Hepatocyte (in vitro differentiated cells): ENCODE measurements at regions not wholly inside any gene's neighbourhood (a gene's known extent, or its start where the extent isn't known, plus 50 kb on each side); places are given as distances from the start of the nearest gene placed in this dataset.

Experiments
- DNase-seq: peaks from one replicate; pipeline ENCODE4 v3.0.0-alpha.2; 2016; ENCODE audit warnings: low spot score
- H2AFZ ChIP-seq: fragments of 200-600 bp; sonication (generic); 2 replicates; pipeline ENCODE4 v1.6.0; 2016; ENCODE audit warnings: antibody characterized with exemption, mild to moderate bottlenecking
- H3K27ac ChIP-seq: fragments of 200-600 bp; sonication (generic); 2 replicates; pipeline ENCODE4 v1.5.1; 2016; ENCODE audit warnings: mild to moderate bottlenecking
- H3K27me3 ChIP-seq: fragments of 200-600 bp; sonication (generic); 2 replicates; pipeline ENCODE4 v1.6.1; 2016
- H3K36me3 ChIP-seq: fragments of 200-600 bp; sonication (generic); replicated peaks from 2 replicates; pipeline ENCODE4 v1.5.1; 2016; ENCODE audit warnings: low read depth; ENCODE audit not compliant: insufficient read depth
- H3K4me1 ChIP-seq: fragments of 200-600 bp; sonication (generic); 2 replicates; pipeline ENCODE4 v1.5.1; 2016; ENCODE audit warnings: mild to moderate bottlenecking, moderate library complexity; ENCODE audit not compliant: insufficient read depth
- H3K4me2 ChIP-seq: fragments of 200-600 bp; sonication (generic); 2 replicates; pipeline ENCODE4 v1.6.0; 2016
- H3K4me3 ChIP-seq: fragments of 200-600 bp; sonication (generic); 2 replicates; pipeline ENCODE4 v1.5.1; 2016; ENCODE audit warnings: mild to moderate bottlenecking
- H3K79me2 ChIP-seq: fragments of 200-600 bp; sonication (generic); 2 replicates; pipeline ENCODE4 v1.6.0; 2017; ENCODE audit warnings: mild to moderate bottlenecking
- H3K9me2 ChIP-seq: fragments of 200-600 bp; sonication (generic); replicated peaks from 2 replicates; pipeline ENCODE4 v1.6.0; 2017; ENCODE audit warnings: mild to moderate bottlenecking; ENCODE audit not compliant: insufficient read depth
- H3K9me3 ChIP-seq: fragments of 200-600 bp; sonication (generic); 2 replicates; pipeline ENCODE4 v1.5.1; 2016; ENCODE audit warnings: low read depth, mild to moderate bottlenecking
- H4K20me1 ChIP-seq: fragments of 200-600 bp; sonication (generic); 2 replicates; pipeline ENCODE4 v1.6.0; 2016; ENCODE audit warnings: mild to moderate bottlenecking; ENCODE audit not compliant: insufficient read depth, poor library complexity, severe bottlenecking
- EZH2 ChIP-seq: fragments of 200-600 bp; sonication (generic); IDR thresholded peaks from 2 replicates; pipeline ENCODE4 v1.6.1; 2016; ENCODE audit warnings: antibody characterized with exemption, mild to moderate bottlenecking, borderline replicate concordance
- EZH2phosphoT487 ChIP-seq: fragments of 200-600 bp; sonication (generic); IDR thresholded peaks from one replicate; pipeline ENCODE4 v1.6.1; 2018; ENCODE audit warnings: antibody characterized with exemption, mild to moderate bottlenecking, low read depth, moderate library complexity; ENCODE audit not compliant: unreplicated experiment, severe bottlenecking
- WGBS: methylation state at CpG from one replicate; pipeline ENCODE4 v1.1.6; 2016; ENCODE audit warnings: low lambda C conversion rate; ENCODE audit errors: missing lambda C conversion rate; 5-methylcytosine and 5-hydroxymethylcytosine counted together
- TF ChIP-seq, protein P1 (sequence below): fragments of 200-600 bp; sonication (generic); IDR thresholded peaks from 2 replicates; pipeline ENCODE4 v1.5.1; 2016; ENCODE audit warnings: antibody characterized with exemption, mild to moderate bottlenecking; ENCODE audit not compliant: poor library complexity

DNA sequence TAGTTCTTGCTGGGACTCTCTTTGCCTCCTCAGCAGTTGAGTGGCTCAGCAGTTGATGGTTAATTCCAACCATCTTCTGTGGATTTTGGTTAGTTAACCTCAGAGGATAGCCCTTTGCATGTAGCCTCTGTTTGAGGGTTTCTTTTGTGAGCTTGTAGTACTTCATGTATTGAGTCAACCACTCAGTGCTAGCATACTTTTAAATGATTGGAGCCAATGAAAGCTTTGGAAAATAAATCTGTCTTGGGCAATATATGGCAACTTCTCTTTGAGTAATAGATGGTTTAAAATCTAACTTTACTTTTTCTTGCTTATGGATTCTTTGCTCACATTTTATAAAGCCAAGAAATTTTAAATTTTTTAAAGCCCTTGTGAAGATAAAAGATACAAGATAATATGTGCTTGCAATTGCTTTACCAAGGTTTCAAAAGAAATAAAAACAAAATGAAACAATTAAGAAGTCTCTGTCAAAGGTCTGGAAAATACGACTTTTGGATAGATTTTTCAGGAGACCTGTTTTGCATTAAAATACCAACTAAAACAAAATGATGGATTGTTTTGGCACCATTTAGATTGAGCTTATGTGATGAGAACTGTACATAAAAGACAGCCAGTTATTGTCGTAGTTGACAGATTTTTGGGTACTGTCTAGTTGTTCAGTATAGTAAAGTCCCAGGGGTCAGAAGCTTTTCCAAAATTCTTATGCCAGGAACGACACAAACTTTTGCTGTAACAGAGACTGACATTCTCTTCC lies 181.9 kb downstream of the SPRY1 start:
- Histone ChIP-seq H3K79me2 (no peaks in the 10 kb centered on the region), H3K36me3 (no peaks in the 10 kb centered on the region), H3K4me2 (no peak overlapping the region), H3K9me3 (no peaks in the 10 kb centered on the region), H3K4me1 (no peaks in the 10 kb centered on the region), H3K27me3 (no peaks in the 10 kb centered on the region), H3K9me2 (no peaks in the 10 kb centered on the region), H3K27ac (no peak overlapping the region), H2AFZ (no peak overlapping the region), H4K20me1 (no peaks in the 10 kb centered on the region), H3K4me3 (no peak overlapping the region)
- TF ChIP-seq EZH2 = no peak
- TF ChIP-seq, protein P1, sequence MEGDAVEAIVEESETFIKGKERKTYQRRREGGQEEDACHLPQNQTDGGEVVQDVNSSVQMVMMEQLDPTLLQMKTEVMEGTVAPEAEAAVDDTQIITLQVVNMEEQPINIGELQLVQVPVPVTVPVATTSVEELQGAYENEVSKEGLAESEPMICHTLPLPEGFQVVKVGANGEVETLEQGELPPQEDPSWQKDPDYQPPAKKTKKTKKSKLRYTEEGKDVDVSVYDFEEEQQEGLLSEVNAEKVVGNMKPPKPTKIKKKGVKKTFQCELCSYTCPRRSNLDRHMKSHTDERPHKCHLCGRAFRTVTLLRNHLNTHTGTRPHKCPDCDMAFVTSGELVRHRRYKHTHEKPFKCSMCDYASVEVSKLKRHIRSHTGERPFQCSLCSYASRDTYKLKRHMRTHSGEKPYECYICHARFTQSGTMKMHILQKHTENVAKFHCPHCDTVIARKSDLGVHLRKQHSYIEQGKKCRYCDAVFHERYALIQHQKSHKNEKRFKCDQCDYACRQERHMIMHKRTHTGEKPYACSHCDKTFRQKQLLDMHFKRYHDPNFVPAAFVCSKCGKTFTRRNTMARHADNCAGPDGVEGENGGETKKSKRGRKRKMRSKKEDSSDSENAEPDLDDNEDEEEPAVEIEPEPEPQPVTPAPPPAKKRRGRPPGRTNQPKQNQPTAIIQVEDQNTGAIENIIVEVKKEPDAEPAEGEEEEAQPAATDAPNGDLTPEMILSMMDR = no peak
- TF ChIP-seq EZH2phosphoT487 = no peak
- no peak for DNase-seq
- WGBS = 72% methylated on average over 3 of the region's 3 CpGs

DNA sequence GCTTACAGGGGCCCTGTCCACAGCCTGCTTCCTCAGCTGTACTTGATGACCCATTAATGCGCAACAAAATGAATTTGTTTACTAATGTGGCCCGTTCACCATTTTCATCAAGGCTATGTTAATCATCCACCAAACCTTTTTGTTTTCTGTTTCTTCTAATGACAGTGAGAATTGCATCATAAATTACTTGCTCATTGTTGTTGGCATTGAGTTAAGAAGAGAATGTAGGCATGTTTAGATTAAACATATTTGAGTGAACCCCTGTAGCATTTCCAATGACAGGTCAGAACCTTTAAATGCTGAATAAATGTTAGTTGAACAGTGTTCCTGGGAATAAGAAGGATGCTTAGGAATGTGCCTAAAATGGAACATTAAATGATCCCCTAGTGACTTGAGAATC lies 183.4 kb downstream of the SPRY1 start:
- Histone ChIP-seq H3K4me2 (no peak overlapping the region), H3K36me3 (no peaks in the 10 kb centered on the region), H3K4me1 (no peaks in the 10 kb centered on the region), H3K27me3 (no peaks in the 10 kb centered on the region), H3K9me2 (no peaks in the 10 kb centered on the region), H3K27ac (no peak overlapping the region), H3K4me3 (no peak overlapping the region), H4K20me1 (no peaks in the 10 kb centered on the region), H3K79me2 (no peaks in the 10 kb centered on the region), H2AFZ (no peak overlapping the region), H3K9me3 (no peaks in the 10 kb centered on the region)
- WGBS = 77% methylated on average over 2 of the region's 2 CpGs
- DNase-seq = no peak
- TF ChIP-seq EZH2 (no peak), EZH2phosphoT487 (no peak)
- TF ChIP-seq, protein P1 = no peak

DNA sequence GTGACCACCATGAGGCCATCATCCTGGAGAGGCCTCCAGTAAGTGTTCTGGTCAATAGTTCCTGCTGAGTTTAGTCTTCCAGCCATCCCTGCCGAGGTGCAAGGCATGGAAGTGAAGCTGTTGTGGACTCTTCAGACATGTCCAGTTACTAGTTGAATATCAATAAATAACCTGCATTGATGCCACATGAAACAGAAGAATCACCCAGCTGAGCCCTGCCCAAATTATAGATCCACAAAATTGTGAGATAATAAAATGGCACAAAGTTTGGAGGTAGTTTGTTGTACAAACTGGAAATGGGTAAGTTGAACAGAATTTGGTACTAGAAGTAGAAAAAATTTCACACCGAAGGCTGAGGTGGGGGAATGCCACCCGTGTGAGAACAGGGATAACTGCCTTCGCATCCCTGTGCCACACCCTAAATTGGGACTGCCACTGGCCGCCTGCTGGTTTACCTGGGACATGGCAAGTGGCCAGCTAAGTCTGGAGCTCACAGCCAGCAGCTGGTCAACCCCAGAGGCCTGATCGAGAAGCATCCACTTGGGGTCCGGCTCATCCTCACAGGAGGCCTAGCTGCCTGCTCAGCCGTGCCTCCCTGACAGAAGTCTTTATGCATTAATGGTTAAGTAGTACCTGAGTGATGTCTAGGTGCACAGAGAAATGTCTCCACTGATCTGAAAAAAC lies 184.5 kb downstream of the SPRY1 start:
- H3K9me3 ChIP-seq = no peaks in the 10 kb centered on the region
- no peak for DNase-seq
- no peak overlapping the region for H2AFZ ChIP-seq
- no peaks in the 10 kb centered on the region for H4K20me1 ChIP-seq
- no peaks in the 10 kb centered on the region for H3K27me3 ChIP-seq
- no peaks in the 10 kb centered on the region for H3K79me2 ChIP-seq
- no peak overlapping the region for H3K4me3 ChIP-seq
- no peak overlapping the region for H3K27ac ChIP-seq
- no peaks in the 10 kb centered on the region for H3K4me1 ChIP-seq
- no peaks in the 10 kb centered on the region for H3K36me3 ChIP-seq
- no peak overlapping the region for H3K4me2 ChIP-seq
- TF ChIP-seq EZH2 = no peak
- no peak for TF ChIP-seq EZH2phosphoT487
- TF ChIP-seq, protein P1 = no peak
- H3K9me2 ChIP-seq = no peaks in the 10 kb centered on the region
- 93% methylated on average over 8 of the region's 8 CpGs for whole genome bisulfite sequencing
